ENCODE measurements at regions not wholly inside any gene's neighbourhood (a gene's known extent, or its start where the extent isn't known, plus 50 kb on each side); places are given as distances from the start of the nearest gene placed in this dataset.

- TF ChIP-seq, protein P1, sequence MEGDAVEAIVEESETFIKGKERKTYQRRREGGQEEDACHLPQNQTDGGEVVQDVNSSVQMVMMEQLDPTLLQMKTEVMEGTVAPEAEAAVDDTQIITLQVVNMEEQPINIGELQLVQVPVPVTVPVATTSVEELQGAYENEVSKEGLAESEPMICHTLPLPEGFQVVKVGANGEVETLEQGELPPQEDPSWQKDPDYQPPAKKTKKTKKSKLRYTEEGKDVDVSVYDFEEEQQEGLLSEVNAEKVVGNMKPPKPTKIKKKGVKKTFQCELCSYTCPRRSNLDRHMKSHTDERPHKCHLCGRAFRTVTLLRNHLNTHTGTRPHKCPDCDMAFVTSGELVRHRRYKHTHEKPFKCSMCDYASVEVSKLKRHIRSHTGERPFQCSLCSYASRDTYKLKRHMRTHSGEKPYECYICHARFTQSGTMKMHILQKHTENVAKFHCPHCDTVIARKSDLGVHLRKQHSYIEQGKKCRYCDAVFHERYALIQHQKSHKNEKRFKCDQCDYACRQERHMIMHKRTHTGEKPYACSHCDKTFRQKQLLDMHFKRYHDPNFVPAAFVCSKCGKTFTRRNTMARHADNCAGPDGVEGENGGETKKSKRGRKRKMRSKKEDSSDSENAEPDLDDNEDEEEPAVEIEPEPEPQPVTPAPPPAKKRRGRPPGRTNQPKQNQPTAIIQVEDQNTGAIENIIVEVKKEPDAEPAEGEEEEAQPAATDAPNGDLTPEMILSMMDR (conservative IDR thresholded peaks at IDR 0.05), result no peak
- no peak for TF ChIP-seq EZH2 (IDR thresholded peaks at IDR 0.05; ENCODE audit: low read depth)
Measured at GRCh38 chr10:21401196-21401595, 124.3 kb downstream of the SKIDA1 start.
